Subcutaneous abdominal adipose tissue (tissue), 5 donors: ENCODE measurements at regions not wholly inside any gene's neighbourhood (a gene's known extent, or its start where the extent isn't known, plus 50 kb on each side); places are given as distances from the start of the nearest gene placed in this dataset.

Source experiments
- H3K27ac ChIP-seq: one replicate; pipeline ENCODE4 v1.7.0; 2013; ENCODE audit warnings: low read depth, mild to moderate bottlenecking, inconsistent platforms, low read length, moderate library complexity
- H3K27me3 ChIP-seq, 5 donors: one replicate each; pipeline ENCODE4 v1.7.0; 2013; ENCODE audit warnings: low read length in 5 of 5, inconsistent platforms in 1 of 5; ENCODE audit not compliant: control insufficient read depth in 5 of 5, insufficient read depth in 4 of 5
- H3K36me3 ChIP-seq, 5 donors: one replicate each; pipeline ENCODE4 v1.7.0; 2013; ENCODE audit warnings: low read length in 5 of 5; ENCODE audit not compliant: control insufficient read depth in 5 of 5, insufficient read depth in 5 of 5
- H3K4me1 ChIP-seq, 5 donors: one replicate each; pipeline ENCODE4 v1.7.0; 2013; ENCODE audit warnings: low read length in 5 of 5, mild to moderate bottlenecking in 3 of 5, moderate library complexity in 1 of 5; ENCODE audit not compliant: control insufficient read depth in 5 of 5, insufficient read depth in 5 of 5
- H3K4me3 ChIP-seq, 5 donors: one replicate each; pipeline ENCODE4 v1.7.0; 2013; ENCODE audit warnings: low read length in 5 of 5, low read depth in 1 of 5
- H3K9ac ChIP-seq, 5 donors: one replicate each; pipeline ENCODE4 v1.7.0; 2013; ENCODE audit warnings: low read length in 5 of 5, mild to moderate bottlenecking in 4 of 5, moderate library complexity in 3 of 5
- H3K9me3 ChIP-seq, 5 donors: one replicate each; pipeline ENCODE4 v1.7.0; 2013; ENCODE audit warnings: low read length in 5 of 5; ENCODE audit not compliant: control insufficient read depth in 5 of 5
- donor health status: healthy.
- donor health status: healthy.
- donor health status: healthy.
- donor health status: healthy.
- donor health status: healthy.

DNA sequence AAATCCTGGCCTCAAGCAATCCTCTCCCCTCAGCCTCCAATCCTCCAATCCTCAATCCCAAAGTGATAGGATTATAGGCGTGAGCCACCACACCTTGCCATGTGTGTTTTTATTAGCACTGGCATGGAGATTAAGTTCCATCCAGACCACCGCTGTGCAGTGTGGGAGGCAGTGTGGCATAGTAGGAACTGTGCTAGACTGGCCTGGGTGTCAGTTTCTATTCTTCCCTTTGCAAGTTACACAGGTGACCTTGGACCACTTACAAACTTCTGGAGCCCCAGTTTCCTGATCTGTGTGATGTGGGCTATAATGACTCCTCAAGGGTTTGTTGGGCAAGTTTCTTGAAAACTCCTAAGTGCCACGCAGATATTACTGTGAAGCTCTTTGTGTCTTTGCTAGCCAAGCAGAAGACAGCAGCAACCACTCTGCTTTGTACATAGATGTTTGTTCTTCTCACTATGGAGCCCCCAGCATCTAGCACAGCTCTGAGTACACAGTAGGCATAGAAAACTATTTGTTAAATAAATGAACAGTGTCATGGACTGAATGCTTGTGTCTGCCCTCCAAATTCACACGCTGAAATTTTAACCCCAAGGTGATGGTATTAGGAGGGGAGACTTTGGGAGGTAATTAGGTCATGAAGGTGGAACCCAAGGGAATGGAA is 93.0 kb downstream of the LBH start:
- Histone ChIP-seq H3K27me3 (peaks cover 0 to 4% (median 0%) of the 10 kb centered on the region in 5 donors), H3K4me1 (no peaks in the 10 kb centered on the region), H3K4me3 (no peak overlapping the region), H3K27ac (no peak overlapping the region), H3K9ac (no peak overlapping the region), H3K36me3 (no peaks in the 10 kb centered on the region), H3K9me3 (no peaks in the 10 kb centered on the region)

GRCh38 chr2:30325600-30326328 is 94.4 kb downstream of the LBH start:
- H3K4me1 ChIP-seq: no peaks in the 10 kb centered on the region
- H3K9ac ChIP-seq: no peak overlapping the region
- H3K36me3 ChIP-seq: no peaks in the 10 kb centered on the region
- no peak overlapping the region for H3K4me3 ChIP-seq
- H3K9me3 ChIP-seq: no peaks in the 10 kb centered on the region
- H3K27me3 ChIP-seq: peaks cover 0 to 4% (median 0%) of the 10 kb centered on the region in 5 donors
- no peak overlapping the region for H3K27ac ChIP-seq

GRCh38 chr2:30326497-30326896 is 95.2 kb downstream of the LBH start:
- H3K27me3 ChIP-seq: peaks cover 0 to 4% (median 0%) of the 10 kb centered on the region in 5 donors
- H3K9me3 ChIP-seq: no peaks in the 10 kb centered on the region
- H3K4me1 ChIP-seq: no peaks in the 10 kb centered on the region
- H3K27ac ChIP-seq: no peak overlapping the region
- H3K36me3 ChIP-seq: no peaks in the 10 kb centered on the region
- no peak overlapping the region for H3K9ac ChIP-seq
- no peak overlapping the region for H3K4me3 ChIP-seq

DNA sequence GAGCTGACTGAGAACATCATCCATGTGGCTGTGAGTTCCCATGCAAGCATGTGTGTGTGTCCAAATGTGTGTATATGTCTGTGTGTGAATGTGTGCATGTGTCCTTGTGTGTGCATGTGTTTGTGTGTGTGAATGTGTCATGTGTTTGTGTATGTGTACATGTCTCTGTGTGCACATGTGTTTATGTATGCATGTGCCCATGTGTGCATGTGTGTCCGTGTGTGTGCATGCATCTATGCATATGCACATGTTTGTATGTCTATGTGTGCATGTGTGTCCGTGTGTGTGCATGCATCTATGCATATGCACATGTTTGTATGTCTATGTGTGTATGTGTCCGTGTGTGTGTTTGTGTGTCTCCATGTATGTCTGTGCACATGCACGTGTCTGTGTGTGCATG is 99.7 kb downstream of the LBH start:
- H3K9ac ChIP-seq: no peak overlapping the region
- H3K27me3 ChIP-seq: no peaks in the 10 kb centered on the region
- no peak overlapping the region for H3K4me3 ChIP-seq
- H3K27ac ChIP-seq: no peak overlapping the region
- H3K9me3 ChIP-seq: no peaks in the 10 kb centered on the region
- no peaks in the 10 kb centered on the region for H3K36me3 ChIP-seq
- H3K4me1 ChIP-seq: peaks cover 0 to 28% (median 0%) of the 10 kb centered on the region in 5 donors

DNA sequence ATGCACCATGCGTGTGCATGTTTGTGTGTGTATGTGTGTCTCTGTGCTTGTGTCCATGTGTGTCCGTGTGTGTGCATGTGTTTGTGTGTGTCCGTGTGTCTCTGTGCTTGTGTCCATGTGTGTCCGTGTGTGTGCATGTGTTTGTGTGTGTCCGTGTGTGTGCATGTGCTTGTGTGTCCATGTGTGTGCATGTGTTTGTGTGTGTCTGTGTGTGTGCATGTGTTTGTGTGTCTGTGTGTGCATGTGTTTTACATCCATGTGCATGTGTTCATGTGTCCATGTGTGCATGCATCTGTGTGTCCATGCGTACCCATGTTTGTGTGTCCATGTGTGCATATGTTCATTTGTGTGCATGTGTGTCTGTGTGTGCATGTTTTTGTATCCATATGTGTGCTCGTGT is 100.5 kb downstream of the LBH start:
- Histone ChIP-seq H3K36me3 (no peaks in the 10 kb centered on the region), H3K4me3 (no peak overlapping the region), H3K9me3 (no peaks in the 10 kb centered on the region), H3K27ac (no peak overlapping the region), H3K9ac (no peak overlapping the region), H3K27me3 (no peaks in the 10 kb centered on the region), H3K4me1 (peaks cover 0 to 33% (median 0%) of the 10 kb centered on the region in 5 donors)

GRCh38 chr2:30332791-30333453 is 101.6 kb downstream of the LBH start:
- H3K9ac ChIP-seq: no peak overlapping the region
- no peaks in the 10 kb centered on the region for H3K36me3 ChIP-seq
- H3K4me3 ChIP-seq: no peak overlapping the region
- H3K9me3 ChIP-seq: no peaks in the 10 kb centered on the region
- peaks cover 0 to 33% (median 0%) of the 10 kb centered on the region in 5 donors for H3K4me1 ChIP-seq
- no peaks in the 10 kb centered on the region for H3K27me3 ChIP-seq
- no peak overlapping the region for H3K27ac ChIP-seq

DNA sequence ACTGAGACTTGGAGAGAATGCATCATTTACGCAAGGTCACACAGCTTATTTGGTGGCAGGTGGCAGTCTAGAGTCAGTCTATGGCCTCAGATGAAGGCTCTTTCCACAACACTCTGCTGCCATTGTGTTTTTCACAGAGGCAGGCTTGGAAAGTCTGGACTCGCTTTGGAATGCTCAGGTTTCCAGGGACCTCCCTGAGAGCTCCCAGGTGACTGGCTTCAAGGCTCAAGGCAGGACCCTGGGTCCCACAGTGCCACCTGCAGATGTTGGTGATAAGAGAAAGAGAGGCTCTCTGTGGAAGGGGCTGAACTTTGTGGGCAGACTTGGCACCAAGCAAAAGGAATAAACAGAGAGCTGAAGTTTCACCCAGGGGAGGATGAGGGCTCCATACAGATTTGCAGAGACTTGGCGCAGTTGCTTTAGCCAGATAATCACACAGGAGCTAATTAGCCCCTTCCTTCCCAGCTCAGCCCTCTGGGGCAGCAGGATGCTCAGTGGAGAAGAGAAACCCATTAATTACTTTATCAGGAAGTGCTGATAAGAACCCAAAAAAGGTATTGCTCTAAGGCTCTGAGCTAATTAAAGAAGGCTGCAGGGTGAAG is 103.5 kb downstream of the LBH start:
- H3K4me1 ChIP-seq: peaks cover 0 to 33% (median 0%) of the 10 kb centered on the region in 5 donors
- H3K4me3 ChIP-seq: no peak overlapping the region
- H3K36me3 ChIP-seq: no peaks in the 10 kb centered on the region
- H3K9me3 ChIP-seq: no peaks in the 10 kb centered on the region
- no peak overlapping the region for H3K27ac ChIP-seq
- H3K27me3 ChIP-seq: no peaks in the 10 kb centered on the region
- H3K9ac ChIP-seq: no peak overlapping the region

DNA sequence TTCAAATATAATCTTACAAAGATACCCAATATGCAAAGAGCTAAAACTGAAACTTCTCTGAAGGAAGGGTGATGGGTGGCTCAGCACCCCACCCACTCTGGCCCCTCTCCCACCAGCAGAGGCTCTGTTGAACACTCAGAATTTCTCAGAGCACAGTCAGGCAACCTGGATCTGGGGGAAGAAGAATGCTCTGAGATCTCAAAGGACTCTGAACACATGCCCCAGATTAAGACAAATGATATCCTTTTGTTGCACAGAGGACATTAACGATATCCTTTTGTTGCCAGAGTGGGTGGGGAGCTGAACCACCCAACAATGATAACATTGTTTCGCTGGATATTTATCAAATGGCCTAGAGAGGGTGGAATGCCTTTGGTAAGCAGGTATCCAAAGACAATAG is 104.8 kb downstream of the LBH start:
- H3K27ac ChIP-seq: no peak overlapping the region
- no peak overlapping the region for H3K4me3 ChIP-seq
- no peaks in the 10 kb centered on the region for H3K9me3 ChIP-seq
- H3K9ac ChIP-seq: no peak overlapping the region
- no peaks in the 10 kb centered on the region for H3K36me3 ChIP-seq
- no peaks in the 10 kb centered on the region for H3K27me3 ChIP-seq
- peaks cover 0 to 33% (median 0%) of the 10 kb centered on the region in 5 donors for H3K4me1 ChIP-seq

- Histone ChIP-seq H3K4me3 (no peak overlapping the region), H3K27me3 (no peaks in the 10 kb centered on the region), H3K4me1 (peaks cover 0 to 33% (median 0%) of the 10 kb centered on the region in 5 donors), H3K9me3 (no peaks in the 10 kb centered on the region), H3K36me3 (no peaks in the 10 kb centered on the region), H3K9ac (no peak overlapping the region), H3K27ac (no peak overlapping the region)
Measured at GRCh38 chr2:30336978-30337841, 105.9 kb downstream of the LBH start.
